Glutamatergic neuron (in vitro differentiated cells): ENCODE measurements at regions not wholly inside any gene's neighbourhood (a gene's known extent, or its start where the extent isn't known, plus 50 kb on each side); places are given as distances from the start of the nearest gene placed in this dataset.
A peak's percentile ranks its signal among the peaks of the same experiment; 100 is the strongest.

Experiments
- DNase-seq: peaks from one replicate; pipeline ENCODE4 v3.0.0; 2022
- H3K27ac Mint-ChIP-seq: one replicate; pipeline ENCODE4 v1.8.0; 2020; ENCODE audit warnings: mild to moderate bottlenecking, mixed read lengths, inconsistent platforms; ENCODE audit not compliant: unreplicated experiment
- H3K27me3 Mint-ChIP-seq: one replicate; pipeline ENCODE4 v1.8.0; 2020; ENCODE audit warnings: mild to moderate bottlenecking, moderate library complexity, mixed read lengths, inconsistent platforms; ENCODE audit not compliant: unreplicated experiment
- H3K36me3 Mint-ChIP-seq: one replicate; pipeline ENCODE4 v1.8.0; 2020; ENCODE audit warnings: mild to moderate bottlenecking, mixed read lengths, inconsistent platforms; ENCODE audit not compliant: unreplicated experiment
- H3K4me1 Mint-ChIP-seq: one replicate; pipeline ENCODE4 v1.8.0; 2020; ENCODE audit warnings: mild to moderate bottlenecking, low read depth, mixed read lengths, inconsistent platforms; ENCODE audit not compliant: unreplicated experiment
- H3K4me3 Mint-ChIP-seq: one replicate; pipeline ENCODE4 v1.8.0; 2020; ENCODE audit warnings: mild to moderate bottlenecking, mixed read lengths, inconsistent platforms; ENCODE audit not compliant: unreplicated experiment
- H3K9me3 Mint-ChIP-seq: one replicate; pipeline ENCODE4 v1.8.0; 2020; ENCODE audit warnings: mild to moderate bottlenecking, moderate library complexity, mixed read lengths, inconsistent platforms; ENCODE audit not compliant: unreplicated experiment
- CTCF ChIP-seq: fragments of 200-600 bp; sonication (generic); IDR thresholded peaks from one replicate; pipeline ENCODE4 v1.5.0; 2021; ENCODE audit not compliant: partially characterized antibody, unreplicated experiment

- TF ChIP-seq CTCF, result no peak
- H3K27me3 Mint-ChIP-seq, result no peaks in the 10 kb centered on the region
- H3K9me3 Mint-ChIP-seq, result no peaks in the 10 kb centered on the region
- H3K4me1 Mint-ChIP-seq, result no peaks in the 10 kb centered on the region
- no peak for DNase-seq
- H3K4me3 Mint-ChIP-seq, result no peak overlapping the region
- no peaks in the 10 kb centered on the region for H3K36me3 Mint-ChIP-seq
- no peak overlapping the region for H3K27ac Mint-ChIP-seq
Measured at GRCh38 chr15:61331019-61331418, 101.9 kb upstream of the RORA start.

DNA sequence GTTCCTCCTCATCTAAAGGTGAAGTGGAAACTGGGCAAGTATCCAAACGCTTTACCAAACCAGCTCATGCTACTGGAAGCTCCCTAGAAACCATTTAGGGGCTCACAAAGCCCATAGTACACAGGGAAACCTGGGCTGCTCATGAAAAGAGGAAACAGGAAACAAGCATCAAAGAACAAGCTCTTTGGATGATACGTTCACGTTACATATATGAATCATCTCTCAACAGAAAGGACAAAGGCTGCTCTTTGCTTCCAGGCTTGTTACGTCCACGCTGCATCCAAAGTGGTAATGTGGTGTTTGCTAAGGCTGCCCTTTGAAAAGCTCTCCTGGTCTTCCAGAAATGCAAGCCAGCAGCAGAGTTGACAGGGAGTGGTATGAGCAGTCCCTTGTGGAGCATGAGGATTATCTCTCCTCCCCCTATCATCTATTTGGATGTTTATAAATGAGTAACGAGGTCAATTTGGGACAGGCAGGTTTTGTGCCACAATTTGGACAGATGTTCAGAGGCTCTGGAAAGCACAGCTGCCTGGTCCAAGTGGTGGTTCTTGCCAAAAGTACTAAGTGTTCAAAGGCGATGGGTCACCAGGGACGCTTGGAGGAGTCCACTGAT lies 98.0 kb upstream of the RORA start:
- Mint-ChIP-seq H3K36me3 (no peaks in the 10 kb centered on the region), H3K4me1 (no peaks in the 10 kb centered on the region), H3K27me3 (no peaks in the 10 kb centered on the region), H3K4me3 (no peak overlapping the region), H3K9me3 (no peaks in the 10 kb centered on the region), H3K27ac (no peak overlapping the region)
- DNase-seq, result no peak
- no peak for TF ChIP-seq CTCF

GRCh38 chr15:61319892-61320291 lies 90.8 kb upstream of the RORA start:
- TF ChIP-seq CTCF, result no peak
- Mint-ChIP-seq H3K4me3 (no peak overlapping the region), H3K4me1 (peaks cover 7% of the 10 kb centered on the region), H3K27ac (peak overlapping the region; percentile 26), H3K9me3 (peaks cover 8% of the 10 kb centered on the region), H3K36me3 (peaks cover 11% of the 10 kb centered on the region), H3K27me3 (peaks cover 2% of the 10 kb centered on the region)
- no peak for DNase-seq

- no peak for TF ChIP-seq CTCF
- Mint-ChIP-seq H3K4me1 (peaks cover 7% of the 10 kb centered on the region), H3K9me3 (peaks cover 8% of the 10 kb centered on the region), H3K27me3 (peaks cover 2% of the 10 kb centered on the region), H3K4me3 (no peak overlapping the region), H3K36me3 (peaks cover 11% of the 10 kb centered on the region), H3K27ac (peak overlapping the region; percentile 49)
- DNase-seq, result no peak
Measured at GRCh38 chr15:61318802-61319525, 89.9 kb upstream of the RORA start.

DNA sequence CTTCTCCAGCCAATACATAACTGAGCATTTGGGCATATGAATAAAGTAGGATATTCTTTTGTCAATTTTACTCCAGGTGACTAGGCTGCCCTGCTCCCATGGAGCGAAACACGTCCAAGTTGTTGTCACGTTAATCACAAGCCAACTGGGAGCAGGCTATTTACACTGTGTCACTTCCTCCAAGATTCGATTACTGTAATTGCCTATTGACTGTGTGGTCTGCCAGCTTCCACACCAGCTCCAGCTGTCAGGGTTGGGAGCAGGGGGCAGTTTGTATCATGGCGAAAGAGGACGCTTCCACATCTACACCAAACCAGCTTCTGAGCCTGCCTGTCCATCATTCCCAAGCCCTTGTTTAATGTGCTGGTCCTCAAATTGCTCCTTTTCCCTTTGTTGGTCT lies 89.2 kb upstream of the RORA start:
- Mint-ChIP-seq H3K36me3 (peaks cover 11% of the 10 kb centered on the region), H3K9me3 (peaks cover 8% of the 10 kb centered on the region), H3K4me3 (no peak overlapping the region), H3K27ac (peak overlapping the region; percentile 49), H3K27me3 (peaks cover 2% of the 10 kb centered on the region), H3K4me1 (peaks cover 7% of the 10 kb centered on the region)
- DNase-seq, result peak; percentile 21
- no peak for TF ChIP-seq CTCF
